OCI-LY7 (cell line): ENCODE measurements at regions not wholly inside any gene's neighbourhood (a gene's known extent, or its start where the extent isn't known, plus 50 kb on each side); places are given as distances from the start of the nearest gene placed in this dataset.
"Not testable (repeated sequence)": the region's sequence is repeated elsewhere in the genome, so short reads cannot be mapped to it uniquely, and the experiment has no call there.

Experiments
- BruUV-seq: library from RNA; stranded (reverse); fragments of 400-500 nt; replicated peaks from 2 replicates; lab custom pipeline; 2021; lab: Mats Ljungman, UMichigan
- CTCF ChIA-PET: fragments of 300-600 bp; sonication (Branson Sonifier 250); formaldehyde crosslinking; loops from one replicate; lab custom pipeline; 2022; ENCODE audit warnings: antibody characterized with exemption; ENCODE audit not compliant: unreplicated experiment; lab: Charles Lee
- POLR2A ChIA-PET: fragments of 300-600 bp; sonication (Branson Sonifier 250); formaldehyde crosslinking; loops from one replicate; lab custom pipeline; 2022; ENCODE audit warnings: antibody characterized with exemption; lab: Charles Lee
- DNase-seq: peaks from one replicate; pipeline ENCODE4 v3.0.0-alpha.2; 2015; ENCODE audit warnings: low spot score
- H2AFZ ChIP-seq: fragments of 200-600 bp; sonication (generic), shearing (Covaris generic); 2 replicates; pipeline ENCODE4 v1.6.1; 2014; ENCODE audit warnings: mild to moderate bottlenecking, antibody characterized with exemption, low read length, moderate library complexity
- H3K27ac ChIP-seq: fragments of 200-600 bp; sonication (generic); 2 replicates; pipeline ENCODE4 v1.5.1; 2014; ENCODE audit warnings: mixed run types, low read depth, mild to moderate bottlenecking, moderate library complexity, low read length, inconsistent platforms; ENCODE audit not compliant: poor library complexity, severe bottlenecking
- H3K36me3 ChIP-seq: fragments of 200-600 bp; sonication (generic); 2 replicates; pipeline ENCODE4 v1.6.1; 2014; ENCODE audit warnings: mild to moderate bottlenecking, antibody characterized with exemption, low read length, moderate library complexity, mixed read lengths; ENCODE audit not compliant: insufficient read depth
- H3K4me1 ChIP-seq: fragments of 200-600 bp; sonication (generic); 2 replicates; pipeline ENCODE4 v1.5.1; 2014; ENCODE audit warnings: mild to moderate bottlenecking, low read length; ENCODE audit not compliant: insufficient read depth, poor library complexity, severe bottlenecking
- H3K4me2 ChIP-seq: fragments of 200-600 bp; sonication (generic); 2 replicates; pipeline ENCODE4 v1.6.1; 2014; ENCODE audit warnings: mild to moderate bottlenecking, low read length
- H3K4me3 ChIP-seq: fragments of 200-600 bp; sonication (generic); 2 replicates; pipeline ENCODE4 v1.5.1; 2014; ENCODE audit warnings: mild to moderate bottlenecking, low read depth, low read length; ENCODE audit not compliant: poor library complexity, severe bottlenecking
- H3K79me2 ChIP-seq: fragments of 200-600 bp; sonication (generic); 2 replicates; pipeline ENCODE4 v1.6.1; 2016; ENCODE audit warnings: low read depth, mild to moderate bottlenecking, low read length, moderate library complexity, mixed read lengths; ENCODE audit not compliant: insufficient read depth
- H3K9me2 ChIP-seq: fragments of 200-600 bp; sonication (generic); 2 replicates; pipeline ENCODE4 v1.6.1; 2016; ENCODE audit warnings: mild to moderate bottlenecking, low read length, mixed read lengths; ENCODE audit not compliant: insufficient read depth
- H3K9me3 ChIP-seq: fragments of 200-600 bp; sonication (generic); 2 replicates; pipeline ENCODE4 v1.6.1; 2014; ENCODE audit warnings: mild to moderate bottlenecking, mixed run types, low read length, mixed read lengths
- H4K20me1 ChIP-seq: fragments of 200-600 bp; sonication (generic); 2 replicates; pipeline ENCODE4 v1.6.1; 2014; ENCODE audit warnings: mild to moderate bottlenecking, antibody characterized with exemption, low read length, moderate library complexity, mixed read lengths; ENCODE audit not compliant: insufficient read depth
- EZH2phosphoT487 ChIP-seq: fragments of 200-600 bp; sonication (generic); IDR thresholded peaks from 2 replicates; pipeline ENCODE4 v1.6.1; 2018; ENCODE audit warnings: low read depth, borderline replicate concordance, mild to moderate bottlenecking, mixed run types, antibody characterized with exemption, low read length, moderate library complexity, mixed read lengths
- intact Hi-C: fragments of 100-400 bp; cut with micrococcal nuclease; formaldehyde crosslinking; loops from one replicate; pipeline ENCODE4 v1.10.0; 2022; ENCODE audit not compliant: unreplicated experiment
- TF ChIP-seq, protein P1 (sequence below): fragments of 200-600 bp; sonication (generic); conservative IDR thresholded peaks from 2 replicates; pipeline ENCODE4 v1.5.1; 2014; ENCODE audit warnings: mild to moderate bottlenecking, antibody characterized with exemption, low read length, moderate library complexity, mixed read lengths

DNA sequence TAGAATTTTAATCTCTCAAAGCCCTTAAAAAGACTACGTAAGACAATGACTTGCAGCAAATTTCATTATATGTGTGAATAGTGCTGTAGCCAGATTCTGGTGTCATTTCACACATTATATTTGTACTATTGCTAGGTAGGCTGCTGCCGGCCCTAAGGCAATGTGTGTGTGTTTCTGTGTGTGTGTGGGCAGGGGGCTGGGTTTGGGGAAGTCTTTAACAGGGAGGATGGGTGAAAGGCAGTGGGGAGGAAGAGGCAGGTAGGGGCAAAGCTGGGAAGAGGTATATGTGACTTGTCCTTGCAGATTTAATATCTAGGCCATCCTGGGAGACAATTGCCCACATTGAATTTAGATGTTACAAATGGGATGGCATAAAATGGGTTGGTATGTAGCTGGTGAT lies 130.8 kb downstream of the MACIR start:
- Histone ChIP-seq H2AFZ (no peak overlapping the region), H3K4me2 (no peak overlapping the region), H3K4me1 (no peaks in the 10 kb centered on the region), H3K9me2 (no peaks in the 10 kb centered on the region), H3K79me2 (no peaks in the 10 kb centered on the region), H3K9me3 (no peaks in the 10 kb centered on the region), H3K27ac (no peak overlapping the region), H3K4me3 (no peak overlapping the region), H4K20me1 (no peaks in the 10 kb centered on the region), H3K36me3 (no peaks in the 10 kb centered on the region)
- POLR2A ChIA-PET: no interaction called here
- TF ChIP-seq EZH2phosphoT487: no peak
- TF ChIP-seq, protein P1, sequence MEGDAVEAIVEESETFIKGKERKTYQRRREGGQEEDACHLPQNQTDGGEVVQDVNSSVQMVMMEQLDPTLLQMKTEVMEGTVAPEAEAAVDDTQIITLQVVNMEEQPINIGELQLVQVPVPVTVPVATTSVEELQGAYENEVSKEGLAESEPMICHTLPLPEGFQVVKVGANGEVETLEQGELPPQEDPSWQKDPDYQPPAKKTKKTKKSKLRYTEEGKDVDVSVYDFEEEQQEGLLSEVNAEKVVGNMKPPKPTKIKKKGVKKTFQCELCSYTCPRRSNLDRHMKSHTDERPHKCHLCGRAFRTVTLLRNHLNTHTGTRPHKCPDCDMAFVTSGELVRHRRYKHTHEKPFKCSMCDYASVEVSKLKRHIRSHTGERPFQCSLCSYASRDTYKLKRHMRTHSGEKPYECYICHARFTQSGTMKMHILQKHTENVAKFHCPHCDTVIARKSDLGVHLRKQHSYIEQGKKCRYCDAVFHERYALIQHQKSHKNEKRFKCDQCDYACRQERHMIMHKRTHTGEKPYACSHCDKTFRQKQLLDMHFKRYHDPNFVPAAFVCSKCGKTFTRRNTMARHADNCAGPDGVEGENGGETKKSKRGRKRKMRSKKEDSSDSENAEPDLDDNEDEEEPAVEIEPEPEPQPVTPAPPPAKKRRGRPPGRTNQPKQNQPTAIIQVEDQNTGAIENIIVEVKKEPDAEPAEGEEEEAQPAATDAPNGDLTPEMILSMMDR: no peak
- no peak for DNase-seq
- intact Hi-C loops: no loop called here
- CTCF ChIA-PET: no interaction called here
- no TSS peak for BruUV-seq

DNA sequence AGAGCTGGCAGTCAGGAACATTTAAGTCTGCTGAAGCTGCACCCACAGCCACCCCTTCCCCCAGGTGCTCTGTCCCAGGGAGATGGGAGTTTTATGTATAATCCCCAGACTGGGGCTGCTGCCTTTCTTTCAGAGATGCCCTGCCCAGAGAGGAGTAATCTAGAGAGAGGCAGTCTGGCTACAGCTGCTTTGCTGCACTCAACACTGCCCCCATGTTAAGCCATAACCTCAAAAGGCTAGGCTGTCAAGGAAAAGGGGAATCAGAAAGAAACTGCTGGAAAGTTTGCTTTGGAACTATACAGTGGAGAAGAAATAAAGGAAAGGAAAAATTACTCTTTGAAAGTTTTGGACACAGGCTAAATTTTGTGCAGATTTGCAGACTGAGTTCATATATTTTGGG lies 127.2 kb downstream of the MACIR start:
- CTCF ChIA-PET: no interaction called here
- TF ChIP-seq, protein P1: no peak
- no peak for TF ChIP-seq EZH2phosphoT487
- BruUV-seq: no TSS peak

DNA sequence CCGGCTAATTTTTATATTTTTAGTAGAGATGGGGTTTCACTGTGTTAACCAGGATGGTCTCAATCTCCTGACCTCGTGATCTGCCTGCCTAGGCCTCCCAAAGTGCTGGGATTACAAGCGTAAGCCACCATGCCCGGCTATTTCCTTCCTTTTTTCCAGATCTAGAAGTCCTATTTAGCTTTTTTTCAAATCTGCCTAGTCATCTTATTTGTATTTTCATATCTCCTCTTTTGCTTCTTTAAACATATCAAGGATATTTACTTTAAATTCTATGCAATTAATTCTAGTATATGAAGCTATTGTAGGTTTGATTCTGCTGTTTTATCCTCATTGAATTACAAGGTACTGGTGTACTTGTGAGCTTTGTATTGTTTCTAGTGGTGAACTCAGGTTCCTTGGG lies 119.1 kb downstream of the MACIR start:
- POLR2A ChIA-PET: interaction anchor here (0.7 kb wide), 1 partner anchor 10 kb away, joined by 3 read pairs; no protein-coding TSS in a partner anchor

More for the DNA sequence above, 127.2 kb downstream of the MACIR start:
- H3K27ac ChIP-seq: no peak overlapping the region
- no peaks in the 10 kb centered on the region for H3K4me1 ChIP-seq
- no peak for DNase-seq
- no peak overlapping the region for H3K4me3 ChIP-seq
- no peak overlapping the region for H3K4me2 ChIP-seq
- POLR2A ChIA-PET: no interaction called here
- no peaks in the 10 kb centered on the region for H3K9me3 ChIP-seq
- no peak overlapping the region for H2AFZ ChIP-seq
- no peaks in the 10 kb centered on the region for H3K36me3 ChIP-seq
- H3K79me2 ChIP-seq: no peaks in the 10 kb centered on the region
- no peaks in the 10 kb centered on the region for H4K20me1 ChIP-seq
- H3K9me2 ChIP-seq: no peaks in the 10 kb centered on the region
- intact Hi-C loops: no loop called here

More for the DNA sequence above, 119.1 kb downstream of the MACIR start:
- intact Hi-C loops, BruUV-seq, H3K36me3 ChIP-seq, H3K4me2 ChIP-seq, H2AFZ ChIP-seq, DNase-seq, H3K79me2 ChIP-seq, H3K4me3 ChIP-seq, H4K20me1 ChIP-seq, CTCF ChIA-PET, H3K27ac ChIP-seq, H3K9me2 ChIP-seq, H3K9me3 ChIP-seq, H3K4me1 ChIP-seq: not testable (repeated sequence)
